GM20000 (cell line): ENCODE measurements at regions not wholly inside any gene's neighbourhood (a gene's known extent, or its start where the extent isn't known, plus 50 kb on each side); places are given as distances from the start of the nearest gene placed in this dataset.

Experiments
- DNase-seq: peaks from one replicate; pipeline ENCODE4 v3.0.0; 2012; ENCODE audit warnings: low spot score
- CTCF ChIP-seq: IDR thresholded peaks from 2 replicates; pipeline ENCODE4 v1.5.1; 2012; ENCODE audit warnings: mild to moderate bottlenecking, control low read depth; ENCODE audit errors: extremely low read depth, missing control alignments

- TF ChIP-seq CTCF: no peak
- DNase-seq: no peak
Observed at GRCh38 chr4:153075836-153076518, 128.3 kb upstream of the TRIM2 start.

DNA sequence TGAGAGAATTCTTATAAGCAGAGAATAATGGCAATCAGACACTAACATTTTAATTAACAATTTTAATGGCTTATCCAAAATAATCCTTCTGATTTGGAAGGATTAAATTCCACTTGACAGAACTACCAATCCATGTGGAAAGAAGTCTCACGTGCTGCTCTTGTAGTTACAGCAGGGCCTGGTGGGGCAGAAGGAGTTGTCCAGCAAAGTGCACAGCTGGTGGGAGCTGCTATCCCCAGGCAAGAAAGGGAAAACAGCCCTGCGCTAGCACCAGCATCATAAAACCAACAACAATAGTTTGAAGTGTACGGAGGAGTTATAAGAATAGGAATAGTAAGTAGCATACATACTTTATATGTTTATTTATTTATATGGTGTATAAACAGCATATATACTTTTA, 127.4 kb upstream of the TRIM2 start:
- no peak for TF ChIP-seq CTCF
- DNase-seq: no peak

DNA sequence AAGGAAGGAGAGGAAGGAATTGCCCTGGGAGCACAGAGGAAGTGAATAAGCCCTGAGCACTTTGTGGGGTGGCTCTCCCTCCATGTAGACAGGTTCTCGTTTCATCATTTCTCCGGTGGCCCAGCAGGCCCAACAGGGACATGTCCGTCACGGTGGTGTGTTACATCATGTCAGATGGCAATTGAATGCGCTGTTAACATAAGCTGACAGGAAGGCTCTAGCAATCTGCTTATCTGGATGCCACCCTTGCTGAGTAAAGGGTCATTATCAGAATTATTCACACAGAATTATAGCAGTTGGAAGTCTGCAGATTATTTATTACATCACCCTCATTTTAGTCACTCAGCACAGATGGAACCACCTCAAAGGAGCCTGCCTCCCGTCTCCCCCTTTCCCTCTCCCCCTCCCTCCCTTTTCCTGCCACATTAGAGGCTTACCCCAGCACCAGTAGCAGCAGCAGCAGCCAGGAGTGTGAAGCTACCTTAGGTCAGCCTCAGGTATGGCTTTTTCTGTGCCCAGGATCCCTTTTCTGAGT, 124.3 kb upstream of the TRIM2 start:
- no peak for TF ChIP-seq CTCF
- DNase-seq: no peak

- no peak for TF ChIP-seq CTCF
- no peak for DNase-seq
Observed at GRCh38 chr4:153081006-153081580, 123.2 kb upstream of the TRIM2 start.

GRCh38 chr4:153081693-153082092, 122.5 kb upstream of the TRIM2 start:
- no peak for DNase-seq
- no peak for TF ChIP-seq CTCF

DNA sequence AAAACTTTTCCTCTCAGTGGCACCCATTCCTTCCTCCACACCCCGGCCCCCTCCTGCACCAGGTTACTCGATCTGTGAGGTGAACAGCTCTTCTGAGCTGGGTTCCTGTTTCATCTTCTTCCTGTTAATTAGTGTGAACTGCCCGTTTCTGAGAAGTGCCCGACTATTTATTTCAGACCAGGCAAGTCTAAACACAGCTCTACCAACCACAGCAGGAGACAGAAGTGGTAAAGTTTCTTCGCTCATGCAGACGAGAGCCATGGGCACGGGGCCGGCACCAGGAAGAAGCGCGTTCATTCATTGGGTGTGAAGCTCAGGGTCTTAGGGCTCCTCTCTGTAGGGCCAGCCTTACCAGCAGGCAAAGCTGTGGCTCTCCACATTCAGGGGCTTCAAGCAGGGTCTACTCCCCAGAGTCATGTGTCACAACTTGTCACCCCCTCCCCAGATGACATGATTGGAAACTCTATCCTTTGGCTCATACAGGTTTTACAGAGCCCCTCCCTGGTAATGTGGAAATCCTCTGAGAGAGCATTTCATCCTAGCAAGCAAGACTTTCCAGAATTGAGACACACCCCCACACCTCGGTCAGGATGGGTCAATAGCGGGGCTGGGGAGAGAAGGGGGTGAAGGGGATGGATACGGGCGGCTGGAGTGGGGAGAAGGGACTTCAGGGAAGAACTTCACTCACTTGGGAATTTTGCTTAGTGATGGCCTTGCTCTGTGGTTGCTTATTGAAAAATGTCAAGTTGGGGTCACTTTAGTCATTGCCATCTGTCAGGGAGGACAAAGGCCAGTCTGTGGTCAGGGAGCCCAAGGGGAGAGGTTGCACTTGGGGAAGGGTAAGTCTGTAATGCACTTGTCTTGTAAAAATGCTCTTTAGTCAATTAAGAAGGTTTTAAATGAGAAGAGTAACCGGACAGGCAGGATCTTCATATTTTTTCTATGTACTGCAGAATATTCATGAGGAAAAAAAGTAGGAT, 121.6 kb upstream of the TRIM2 start:
- DNase-seq: no peak
- no peak for TF ChIP-seq CTCF

DNA sequence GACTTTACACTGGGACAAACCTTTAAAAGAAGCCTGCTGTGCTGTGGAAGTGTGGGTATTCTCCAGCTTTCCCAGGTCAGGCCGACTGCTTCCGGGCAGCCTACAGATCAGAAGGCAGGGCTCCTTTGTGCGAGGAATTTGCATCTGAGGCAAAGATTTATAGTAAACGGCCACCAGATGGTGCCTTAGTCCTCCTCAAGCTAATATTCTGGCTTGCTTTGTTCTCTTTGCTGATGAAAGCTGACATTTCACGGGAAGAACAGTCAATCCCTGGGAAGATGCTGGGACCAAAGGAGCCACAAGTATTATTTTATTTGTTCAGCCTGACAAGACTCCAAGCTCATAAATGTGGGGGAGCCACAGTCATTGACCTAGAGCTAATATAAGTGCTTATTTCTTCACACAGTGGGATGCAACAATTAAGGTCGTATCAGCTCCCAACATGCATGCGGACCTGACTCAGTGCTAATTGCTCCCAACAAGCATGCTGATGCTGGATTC, 120.7 kb upstream of the TRIM2 start:
- peak; percentile 38 for TF ChIP-seq CTCF
- DNase-seq: peak; percentile 67
